ENCODE measurements at regions not wholly inside any gene's neighbourhood (a gene's known extent, or its start where the extent isn't known, plus 50 kb on each side); places are given as distances from the start of the nearest gene placed in this dataset.
"Not testable (repeated sequence)": the region's sequence is repeated elsewhere in the genome, so short reads cannot be mapped to it uniquely, and the experiment has no call there.

GRCh38 chr4:28113586-28113985 is 1252.9 kb downstream of the STIM2 start:
- DNase-seq, result not testable (repeated sequence)

GRCh38 chr4:28116526-28117083 is 1256.0 kb downstream of the STIM2 start:
- DNase-seq, result not testable (repeated sequence)

DNA sequence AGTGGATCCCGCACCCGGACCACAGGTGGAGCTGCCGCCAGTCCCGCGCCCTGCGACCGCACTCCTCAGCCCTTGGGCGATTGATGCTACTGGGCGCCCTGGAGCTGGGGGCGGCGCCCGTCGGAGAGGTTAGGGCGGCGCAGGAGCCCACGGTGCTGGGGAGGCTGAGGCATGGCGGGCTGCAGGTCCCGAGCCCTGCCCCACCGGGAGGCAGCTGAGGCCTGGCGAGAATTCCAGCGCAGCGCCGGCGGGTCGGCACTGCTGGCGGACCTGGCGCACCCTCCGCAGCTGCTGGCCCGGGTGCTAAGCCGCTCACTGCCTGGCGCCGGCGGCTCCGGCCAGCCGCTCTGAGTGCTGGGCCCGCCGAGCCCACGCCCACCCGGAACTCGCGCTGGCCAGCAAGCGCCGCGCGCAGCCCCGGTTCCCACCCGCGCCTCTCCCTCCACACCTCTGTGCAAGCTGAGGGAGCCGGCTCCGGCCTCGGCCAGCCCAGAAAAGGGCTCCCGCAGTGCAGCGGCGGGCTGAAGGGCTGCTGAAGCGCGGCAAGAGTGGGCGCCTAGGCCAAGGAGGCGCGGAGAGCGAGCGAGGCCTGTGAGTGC is 1256.5 kb downstream of the STIM2 start:
- DNase-seq, result no peak

DNA sequence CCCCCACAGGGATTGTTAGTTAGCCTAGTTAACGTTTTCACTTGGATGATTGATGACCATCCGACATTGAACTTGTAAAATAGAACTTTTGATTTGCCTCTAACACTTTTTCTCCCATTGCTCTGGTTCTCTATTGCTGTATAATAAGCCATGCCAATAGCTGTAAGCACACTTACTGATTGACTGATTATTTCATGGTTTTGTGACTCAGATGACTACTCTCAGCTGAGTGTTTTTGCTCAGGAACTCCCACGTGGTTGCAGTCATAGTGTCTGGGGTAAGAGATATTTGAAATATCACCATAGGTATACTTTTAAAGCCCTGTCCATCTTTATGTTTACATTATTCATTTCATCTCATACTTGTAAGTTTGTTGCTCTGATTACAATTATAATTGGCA is 1285.5 kb downstream of the STIM2 start:
- DNase-seq, result no peak

- DNase-seq, result no peak
Observed at GRCh38 chr4:28148221-28148620, 1287.6 kb downstream of the STIM2 start.

DNA sequence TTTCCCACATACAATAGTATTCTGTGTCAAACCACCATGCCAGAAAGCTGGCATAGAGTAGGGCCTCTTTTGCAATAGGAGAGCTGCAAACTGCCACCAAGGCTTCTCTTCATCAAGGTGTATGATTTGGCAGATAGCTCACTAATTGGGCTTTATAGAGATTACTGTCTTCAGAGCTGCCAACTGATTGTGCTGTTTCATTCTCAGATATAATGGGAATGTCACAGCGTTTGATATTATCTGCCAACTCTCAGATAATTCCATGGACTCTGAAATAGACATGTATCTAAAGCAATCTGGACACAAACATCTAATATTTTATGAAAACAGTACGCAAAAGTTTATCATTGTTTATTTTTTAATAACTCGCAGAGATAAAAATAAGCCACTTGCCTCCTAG is 1289.1 kb downstream of the STIM2 start:
- DNase-seq, result no peak

DNA sequence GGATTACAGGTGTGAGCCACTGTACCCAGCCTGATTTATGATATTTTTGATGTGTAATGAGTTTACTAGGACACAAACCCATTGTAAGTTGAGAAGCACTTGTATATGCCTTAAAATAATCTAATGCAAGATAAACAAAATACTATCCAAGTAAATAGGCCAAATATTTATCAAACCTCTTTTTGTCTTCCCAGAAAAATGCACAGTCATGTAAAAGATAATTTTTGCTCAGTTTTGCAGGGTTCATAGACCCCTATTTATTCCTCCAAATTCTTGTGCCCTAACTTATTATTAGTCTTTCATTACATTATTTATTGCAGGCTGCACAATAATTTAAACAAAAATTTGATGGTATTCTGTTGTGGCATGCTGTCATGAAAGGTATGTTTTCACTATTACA is 1290.7 kb downstream of the STIM2 start:
- DNase-seq, result no peak

GRCh38 chr4:28167411-28167810 is 1306.8 kb downstream of the STIM2 start:
- no peak for DNase-seq

DNA sequence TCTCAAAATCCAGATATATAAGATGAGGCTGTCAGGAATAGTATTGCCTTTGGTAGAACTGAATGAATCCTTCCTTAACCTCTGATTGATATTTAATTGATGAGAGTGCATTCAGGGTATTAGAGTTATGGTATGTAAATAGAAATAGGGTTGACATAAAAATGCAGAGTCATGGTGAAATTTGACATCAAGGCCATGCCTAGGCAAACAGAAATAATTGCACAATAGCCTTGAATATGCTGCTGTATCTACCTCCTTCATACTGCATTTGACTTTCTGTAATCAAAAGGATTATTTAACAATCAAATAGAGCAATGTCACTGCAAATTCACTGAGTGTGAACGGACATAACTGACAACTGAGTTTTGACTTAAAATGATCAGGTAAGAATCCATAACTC is 1316.3 kb downstream of the STIM2 start:
- DNase-seq, result no peak

GRCh38 chr4:28177641-28178040 is 1317.0 kb downstream of the STIM2 start:
- DNase-seq, result no peak

DNA sequence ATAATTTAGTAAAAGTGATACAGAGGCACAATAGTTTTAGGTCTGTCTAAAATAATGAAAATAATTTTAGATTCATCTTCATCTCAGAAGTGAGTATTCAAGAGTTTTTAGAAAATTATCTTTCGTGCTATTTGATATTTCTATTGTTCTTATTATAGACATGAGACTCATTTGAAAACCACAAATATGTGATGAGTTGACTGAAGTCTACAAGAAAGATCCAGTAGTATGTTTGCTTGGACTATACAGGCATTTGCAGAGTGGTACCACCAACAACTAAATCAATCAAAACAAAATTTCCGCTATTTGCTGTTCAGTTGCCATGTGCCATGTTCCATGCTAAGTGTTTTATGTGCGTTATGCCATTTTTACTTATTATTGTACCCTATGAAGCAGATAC is 1318.5 kb downstream of the STIM2 start:
- no peak for DNase-seq

- DNase-seq, result no peak
Observed at GRCh38 chr4:28209371-28209924, 1348.8 kb downstream of the STIM2 start.

DNA sequence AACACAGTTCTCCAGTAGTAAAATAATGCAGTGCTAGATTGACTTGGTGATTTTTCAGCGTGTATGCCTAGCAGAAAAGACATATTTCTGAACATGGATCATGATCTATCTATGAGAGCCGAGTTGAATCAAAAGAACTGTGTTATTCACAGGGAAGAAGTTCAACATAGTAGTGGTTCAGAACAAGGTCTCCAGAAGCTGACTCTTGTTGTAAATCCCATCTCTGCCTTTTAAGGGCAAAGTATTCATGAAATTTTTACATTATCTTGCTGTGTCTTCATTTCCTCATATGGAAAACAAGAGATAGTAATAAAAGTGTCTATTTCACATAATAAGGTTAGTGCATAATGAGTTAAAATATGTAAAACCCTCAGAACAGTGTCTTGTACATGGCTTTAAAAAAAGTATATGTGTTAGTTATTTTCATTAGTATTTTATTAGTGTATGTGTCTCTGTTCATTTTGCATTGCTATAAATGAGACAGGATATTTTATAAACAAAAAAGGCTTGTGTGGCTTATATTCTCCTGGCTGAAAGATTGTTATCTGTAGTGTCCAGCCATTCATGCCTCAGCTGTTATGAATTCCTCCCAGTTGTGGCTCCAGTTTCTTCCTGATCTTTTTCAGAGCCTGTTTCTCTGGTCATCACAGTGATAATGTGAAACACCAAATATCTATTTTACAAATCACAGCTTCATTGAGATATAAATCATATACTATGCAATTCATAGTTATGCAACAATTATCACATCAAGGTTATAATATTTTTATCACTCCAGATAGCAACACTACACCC is 1351.2 kb downstream of the STIM2 start:
- no peak for DNase-seq

- DNase-seq, result no peak
Observed at GRCh38 chr4:28221536-28221935, 1360.9 kb downstream of the STIM2 start.

DNA sequence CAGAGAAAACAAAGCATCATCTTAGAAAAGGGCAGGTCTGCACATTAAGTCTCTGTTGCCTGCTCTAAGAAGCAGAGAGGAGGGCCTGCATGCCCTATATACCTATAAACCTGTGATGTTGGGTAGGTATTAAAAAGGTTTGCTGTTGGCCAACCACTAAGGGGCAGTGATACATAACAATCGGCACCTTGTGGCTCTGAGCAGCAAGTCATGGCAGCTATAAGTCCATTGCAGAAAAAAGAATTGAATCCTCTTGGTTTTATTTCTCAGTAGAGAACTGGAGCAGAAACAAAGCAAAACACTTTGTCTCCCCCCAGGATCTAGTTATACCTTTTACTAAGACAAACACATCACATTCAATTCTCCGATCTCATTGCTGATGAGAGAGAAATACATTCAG is 1364.4 kb downstream of the STIM2 start:
- peak; percentile 4 for DNase-seq

DNA sequence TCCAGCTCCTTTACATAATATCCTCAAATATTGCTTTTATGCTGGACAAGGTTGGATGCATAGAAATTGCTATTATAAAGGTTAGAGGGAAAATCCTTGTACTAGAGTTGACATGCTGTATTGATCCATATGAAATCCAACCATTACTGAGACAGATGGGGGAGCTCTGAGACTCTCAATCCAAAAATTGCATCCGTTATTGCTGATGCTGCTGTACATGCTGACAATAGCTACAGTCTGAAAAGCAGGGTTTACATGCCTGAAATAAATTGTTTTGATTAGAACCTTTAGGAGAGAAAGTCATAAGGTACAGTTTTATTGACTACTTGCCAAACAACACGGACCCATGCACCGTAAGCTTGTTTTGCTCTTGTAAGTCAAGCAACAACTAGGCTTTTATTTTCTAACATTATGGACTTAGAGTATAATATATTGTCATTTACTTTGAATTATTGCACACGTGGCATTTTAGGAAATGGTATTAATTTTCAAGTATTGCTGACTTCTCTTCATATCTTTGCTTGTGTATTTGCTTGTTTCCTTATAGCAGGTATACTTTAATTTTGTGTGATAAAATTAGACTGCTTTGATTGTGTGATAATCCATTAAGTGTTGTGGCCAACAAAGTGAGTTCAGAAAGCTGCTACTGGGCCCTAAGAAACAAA is 1365.2 kb downstream of the STIM2 start:
- DNase-seq, result no peak

- no peak for DNase-seq
Observed at GRCh38 chr4:28226962-28227361, 1366.3 kb downstream of the STIM2 start.

DNA sequence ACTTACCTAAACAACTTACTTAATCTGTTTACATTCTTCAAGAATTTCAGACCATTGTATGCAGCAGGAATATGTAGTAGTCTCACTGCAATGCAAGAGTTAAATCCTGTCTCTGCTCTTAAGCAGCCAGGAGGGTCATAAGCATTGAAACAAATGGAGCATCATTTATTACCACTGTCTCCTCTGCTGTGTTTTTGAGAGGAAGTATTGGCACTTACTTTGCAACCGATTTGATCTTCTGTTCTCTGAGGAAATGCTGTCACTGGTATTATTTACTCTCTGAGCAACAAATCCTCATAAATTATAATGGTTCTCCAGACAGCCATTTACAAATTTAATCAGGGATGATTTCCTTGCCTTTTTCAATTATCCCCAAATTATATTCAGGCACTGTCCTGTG is 1367.1 kb downstream of the STIM2 start:
- DNase-seq, result peak; percentile 3

- DNase-seq, result no peak
Observed at GRCh38 chr4:28228561-28229491, 1368.2 kb downstream of the STIM2 start.

DNA sequence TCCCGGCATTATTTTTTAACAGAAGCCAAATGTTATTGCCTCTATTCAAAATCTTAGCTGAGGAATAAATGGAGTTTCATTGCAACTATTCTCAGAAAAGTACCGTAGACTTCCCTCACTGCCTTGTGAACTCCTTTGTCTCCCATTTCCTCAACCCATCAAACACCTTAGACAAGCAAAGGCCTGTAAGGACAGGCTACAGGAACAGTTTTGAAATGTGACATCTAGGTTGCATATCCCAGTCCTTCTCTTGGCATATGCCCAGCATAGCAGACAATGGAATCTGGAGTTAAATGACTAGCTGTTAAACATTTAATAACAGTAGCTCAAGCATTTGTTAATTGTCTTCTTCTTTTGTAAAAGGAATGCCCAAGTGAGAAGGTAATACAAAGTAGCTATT is 1371.7 kb downstream of the STIM2 start:
- DNase-seq, result no peak

DNA sequence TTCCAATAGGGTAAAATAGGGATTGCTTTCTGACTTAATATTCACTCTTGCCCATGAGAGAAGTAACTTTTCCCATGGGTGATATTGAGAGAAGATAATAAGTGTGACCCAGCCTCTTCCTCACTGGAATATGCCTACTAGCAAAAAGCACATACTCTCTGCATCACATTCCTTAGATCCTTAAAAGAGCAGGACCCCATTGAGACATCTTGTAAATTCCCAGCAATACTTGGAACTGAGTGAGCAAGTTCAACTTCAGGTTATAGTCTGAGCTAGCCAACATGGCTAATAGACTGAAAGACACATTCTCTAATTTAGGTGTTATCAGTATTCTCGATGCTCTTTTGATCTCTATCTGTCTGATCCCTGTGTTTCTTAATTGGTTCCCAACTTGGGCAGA is 1372.3 kb downstream of the STIM2 start:
- DNase-seq, result no peak

- no peak for DNase-seq
Observed at GRCh38 chr4:28233724-28234123, 1373.1 kb downstream of the STIM2 start.
